GM23338 (cell line): ENCODE measurements at regions not wholly inside any gene's neighbourhood (a gene's known extent, or its start where the extent isn't known, plus 50 kb on each side); places are given as distances from the start of the nearest gene placed in this dataset.

Experiments used
- ATAC-seq: fragments of 200-7000 bp; cut with Tn5 transposase; 3 replicates; pipeline ENCODE4 v1.9.1; 2020
- DNase-seq: peaks from one replicate; pipeline ENCODE4 v3.0.0-alpha.2; 2015; ENCODE audit warnings: low spot score
- H2AFZ ChIP-seq: fragments of 200-600 bp; sonication (generic); 2 replicates; pipeline ENCODE4 v1.8.0; 2016; ENCODE audit warnings: antibody characterized with exemption, mild to moderate bottlenecking, moderate library complexity
- H3F3A ChIP-seq: fragments of 200-600 bp; sonication (generic); replicated peaks from 2 replicates; pipeline ENCODE4 v1.8.0; 2017; ENCODE audit warnings: antibody characterized with exemption, mixed run types, low read depth
- H3K27ac ChIP-seq: fragments of 200-600 bp; sonication (generic); 2 replicates; pipeline ENCODE4 v1.6.1; 2016; ENCODE audit warnings: low read depth
- H3K27me3 ChIP-seq: fragments of 200-600 bp; sonication (generic); 2 replicates; pipeline ENCODE4 v1.8.0; 2016; ENCODE audit warnings: mild to moderate bottlenecking, mixed run types, moderate library complexity; ENCODE audit not compliant: insufficient read depth
- H3K36me3 ChIP-seq: fragments of 200-600 bp; sonication (generic); 2 replicates; pipeline ENCODE4 v1.8.0; 2016; ENCODE audit warnings: mild to moderate bottlenecking; ENCODE audit not compliant: insufficient read depth
- H3K4me1 ChIP-seq: fragments of 200-600 bp; sonication (generic); 2 replicates; pipeline ENCODE4 v1.8.0; 2016; ENCODE audit warnings: mild to moderate bottlenecking, moderate library complexity; ENCODE audit not compliant: insufficient read depth
- H3K4me2 ChIP-seq: fragments of 200-600 bp; sonication (generic); 2 replicates; pipeline ENCODE4 v1.7.1; 2017; ENCODE audit warnings: mixed run types
- H3K4me3 ChIP-seq: fragments of 200-600 bp; sonication (generic); 2 replicates; pipeline ENCODE4 v1.6.1; 2016; ENCODE audit warnings: mixed run types
- H3K79me2 ChIP-seq: fragments of 200-600 bp; sonication (generic); replicated peaks from 2 replicates; pipeline ENCODE4 v1.8.0; 2017; ENCODE audit warnings: mild to moderate bottlenecking; ENCODE audit not compliant: insufficient read depth
- H3K9me2 ChIP-seq: fragments of 200-600 bp; sonication (generic); 2 replicates; pipeline ENCODE4 v1.8.0; 2017; ENCODE audit not compliant: insufficient read depth
- H4K20me1 ChIP-seq: fragments of 200-600 bp; sonication (generic); replicated peaks from 2 replicates; pipeline ENCODE4 v1.8.0; 2017; ENCODE audit warnings: mild to moderate bottlenecking; ENCODE audit not compliant: insufficient read depth
- H3K27ac Mint-ChIP-seq: 2 replicates; pipeline ENCODE4 v1.8.0; 2020; ENCODE audit warnings: inconsistent platforms, mild to moderate bottlenecking, moderate library complexity, mixed read lengths
- H3K27me3 Mint-ChIP-seq: 3 replicates; pipeline ENCODE4 v1.8.0; 2022; ENCODE audit warnings: low read depth, mild to moderate bottlenecking, moderate library complexity, mixed read lengths, inconsistent platforms; ENCODE audit not compliant: insufficient read depth, poor library complexity
- H3K36me3 Mint-ChIP-seq: 3 replicates; pipeline ENCODE4 v1.8.0; 2021; ENCODE audit warnings: low read depth, mild to moderate bottlenecking, inconsistent platforms, moderate library complexity, mixed read lengths
- H3K4me1 Mint-ChIP-seq: 3 replicates; pipeline ENCODE4 v1.8.0; 2020; ENCODE audit warnings: mild to moderate bottlenecking, inconsistent platforms, mixed read lengths
- H3K4me3 Mint-ChIP-seq: 3 replicates; pipeline ENCODE4 v1.8.0; 2021; ENCODE audit warnings: moderate library complexity, mild to moderate bottlenecking, inconsistent platforms, mixed read lengths
- H3K9me3 Mint-ChIP-seq: 3 replicates; pipeline ENCODE4 v1.8.0; 2020; ENCODE audit warnings: moderate library complexity, mild to moderate bottlenecking, inconsistent platforms, mixed read lengths
- CTCF ChIP-seq, 2 experiments: fragments of 200-600 bp in 1 of 2; sonication (generic) in 1 of 2; conservative IDR thresholded peaks; 2 replicates each; pipeline versions ENCODE4 v1.5.1 to v1.6.1; 2016 to 2017; ENCODE audit warnings: antibody characterized with exemption in 2 of 2, low read depth in 2 of 2, mild to moderate bottlenecking in 2 of 2, moderate library complexity in 1 of 2
- ETS1 ChIP-seq: IDR thresholded peaks from 2 replicates; pipeline ENCODE4 v1.6.1; 2016; ENCODE audit warnings: antibody characterized with exemption
- EZH2 ChIP-seq: fragments of 200-600 bp; sonication (generic); IDR thresholded peaks from one replicate; pipeline ENCODE4 v1.8.0; 2017; ENCODE audit warnings: antibody characterized with exemption, mild to moderate bottlenecking, low read depth; ENCODE audit not compliant: unreplicated experiment
- EZH2phosphoT487 ChIP-seq: fragments of 200-600 bp; sonication (generic); IDR thresholded peaks from one replicate; pipeline ENCODE4 v1.8.1; 2018; ENCODE audit warnings: antibody characterized with exemption; ENCODE audit not compliant: unreplicated experiment
- NANOG ChIP-seq: IDR thresholded peaks from 2 replicates; pipeline ENCODE4 v1.6.1; 2016; ENCODE audit warnings: antibody characterized with exemption, borderline replicate concordance
- REST ChIP-seq: IDR thresholded peaks from one replicate; pipeline ENCODE4 v1.6.1; 2018; ENCODE audit warnings: antibody characterized with exemption; ENCODE audit not compliant: unreplicated experiment
- STAT1 ChIP-seq: IDR thresholded peaks from one replicate; pipeline ENCODE4 v1.6.1; 2016; ENCODE audit warnings: antibody characterized with exemption; ENCODE audit not compliant: unreplicated experiment
- ZNF114 ChIP-seq: fragments of 250-450 bp; sonication (Bioruptor Pico); IDR thresholded peaks from 2 replicates; pipeline ENCODE4 v1.5.0; 2020; ENCODE audit warnings: mild to moderate bottlenecking, moderate library complexity
- ZNF462 ChIP-seq: fragments of 250-450 bp; sonication (Bioruptor Pico); IDR thresholded peaks from 2 replicates; pipeline ENCODE4 v1.5.0; 2020; ENCODE audit warnings: mild to moderate bottlenecking, moderate library complexity

DNA sequence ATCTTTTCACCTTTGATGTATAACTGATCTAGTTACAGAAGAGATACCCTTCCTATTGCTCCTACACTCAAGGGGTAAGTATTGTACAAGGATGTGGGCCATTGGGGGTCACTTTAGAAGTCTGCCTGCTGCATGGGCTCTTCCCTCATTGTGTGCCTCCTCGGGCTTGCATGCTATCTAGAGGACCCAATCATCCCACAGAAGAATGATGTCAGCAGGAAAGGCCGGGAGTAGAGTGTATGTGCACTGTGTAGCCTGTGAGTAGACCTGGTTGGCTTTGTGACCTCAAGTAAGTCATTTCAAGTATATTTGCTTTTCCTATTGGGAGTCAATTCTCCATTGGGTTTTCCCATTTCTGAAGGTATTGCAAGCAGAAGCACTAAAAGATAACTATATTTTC, 129.5 kb upstream of the TRIB2 start (continued):
- TF ChIP-seq EZH2phosphoT487 (no peak), NANOG (no peak)

GRCh38 chr2:12587729-12588522, 128.8 kb upstream of the TRIB2 start:
- H3K27me3 ChIP-seq: no peaks in the 10 kb centered on the region
- no peak overlapping the region for H3K4me2 ChIP-seq
- TF ChIP-seq ZNF462 (CRISPR knock-in tag) (no peak), CTCF (conservative IDR thresholded peaks at IDR 0.05; ENCODE audit: low read depth in 2 of 2) (no peak), ETS1 (no peak), ZNF114 (CRISPR knock-in tag) (no peak), REST (no peak), STAT1 (no peak), EZH2 (no peak)
- H3K4me3 Mint-ChIP-seq: no peak overlapping the region
- no peaks in the 10 kb centered on the region for H3F3A ChIP-seq
- no peaks in the 10 kb centered on the region for H3K36me3 Mint-ChIP-seq
- H3K4me1 Mint-ChIP-seq: no peaks in the 10 kb centered on the region
- ATAC-seq (no peak), DNase-seq (no peak)
- H3K27ac Mint-ChIP-seq: no peak overlapping the region
- H4K20me1 ChIP-seq: no peaks in the 10 kb centered on the region
- H3K27ac ChIP-seq: no peak overlapping the region
- no peaks in the 10 kb centered on the region; the same call in 1 of the 2 replicates for H3K9me2 ChIP-seq
- H3K4me3 ChIP-seq: no peak overlapping the region
- peaks cover 2% of the 10 kb centered on the region for H3K27me3 Mint-ChIP-seq
- H3K79me2 ChIP-seq: no peaks in the 10 kb centered on the region
- H3K36me3 ChIP-seq: no peaks in the 10 kb centered on the region
- no peaks in the 10 kb centered on the region for H3K9me3 Mint-ChIP-seq
- H2AFZ ChIP-seq: no peak overlapping the region
- H3K4me1 ChIP-seq: no peaks in the 10 kb centered on the region
